ENCODE measurements at regions not wholly inside any gene's neighbourhood (a gene's known extent, or its start where the extent isn't known, plus 50 kb on each side); places are given as distances from the start of the nearest gene placed in this dataset.

DNA sequence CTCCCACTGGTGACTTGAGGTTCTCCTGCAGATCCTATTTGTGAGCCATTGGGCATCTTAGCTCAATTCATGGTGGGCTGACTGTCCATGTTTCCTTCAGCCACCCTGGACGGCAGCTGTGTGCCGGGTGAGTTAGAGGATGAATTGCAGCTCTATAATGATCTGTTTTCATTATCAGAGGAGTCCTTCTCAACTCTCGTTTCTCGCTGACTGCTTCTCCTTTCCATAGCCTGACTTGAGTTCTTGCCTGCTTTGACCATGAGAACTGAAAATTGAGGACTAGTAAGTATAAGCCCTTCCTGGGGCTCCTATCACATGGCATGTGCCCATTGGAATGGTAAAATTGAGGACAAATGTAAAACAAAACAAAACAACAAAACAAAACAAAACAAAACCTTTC, 121.8 kb downstream of the CDC42EP3 start:
- H3K27ac ChIP-seq (ENCODE audit: low read depth, low read length), result no peak overlapping the region

DNA sequence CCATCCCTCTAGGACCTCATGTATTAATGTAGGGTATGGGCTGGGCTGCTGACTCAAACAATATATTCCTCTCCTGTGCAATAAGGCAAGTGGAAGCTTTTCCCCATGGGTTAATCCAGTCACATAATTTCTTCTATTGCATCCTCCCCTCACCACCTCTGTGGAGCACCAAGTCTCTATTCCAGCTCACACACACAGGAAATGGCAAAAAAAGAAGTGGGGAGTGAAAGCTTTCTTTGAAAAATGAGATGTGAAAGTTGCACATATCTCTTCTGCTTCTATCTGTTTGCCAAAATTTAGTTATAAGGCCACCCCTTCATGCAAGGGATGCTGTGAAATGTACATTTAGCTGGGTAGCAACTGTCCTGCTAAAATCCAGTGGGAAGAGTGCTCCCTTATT, 121.3 kb downstream of the CDC42EP3 start:
- Histone ChIP-seq H3K36me3 (ENCODE audit: insufficient read depth, low read length) (no peaks in the 10 kb centered on the region), H3K27me3 (ENCODE audit: insufficient read depth, low read length) (no peaks in the 10 kb centered on the region), H3K27ac (ENCODE audit: low read depth, low read length) (no peak overlapping the region), H2AFZ (ENCODE audit: low read length) (no peak overlapping the region), H3K4me3 (ENCODE audit: insufficient read depth, low read length) (no peak overlapping the region), H3K4me2 (ENCODE audit: insufficient read depth, low read length) (no peak overlapping the region), H3K4me1 (ENCODE audit: insufficient read depth, low read length) (no peaks in the 10 kb centered on the region), H3K79me2 (ENCODE audit: insufficient read depth, low read length) (no peaks in the 10 kb centered on the region), H4K20me1 (ENCODE audit: insufficient read depth, low read length) (no peaks in the 10 kb centered on the region), H3K9me3 (ENCODE audit: low read depth, low read length) (no peaks in the 10 kb centered on the region)
- no peak for TF ChIP-seq CTCF (IDR thresholded peaks at IDR 0.05; ENCODE audit: extremely low read depth, low read depth, low read length)
- DNase-seq (ENCODE audit: insufficient read length, low spot score, missing footprints), result no peak

More for the DNA sequence above, 121.8 kb downstream of the CDC42EP3 start:
- H3K4me1 ChIP-seq (ENCODE audit: insufficient read depth, low read length), result peaks cover under 1% of the 10 kb centered on the region
- H3K9me3 ChIP-seq (ENCODE audit: low read depth, low read length), result no peaks in the 10 kb centered on the region
- TF ChIP-seq CTCF (IDR thresholded peaks at IDR 0.05; ENCODE audit: extremely low read depth, low read depth, low read length), result no peak
- no peaks in the 10 kb centered on the region for H3K79me2 ChIP-seq (ENCODE audit: insufficient read depth, low read length)
- H3K4me2 ChIP-seq (ENCODE audit: insufficient read depth, low read length), result no peak overlapping the region
- no peak for DNase-seq (ENCODE audit: insufficient read length, low spot score, missing footprints)
- H3K27me3 ChIP-seq (ENCODE audit: insufficient read depth, low read length), result no peaks in the 10 kb centered on the region
- no peak overlapping the region for H3K4me3 ChIP-seq (ENCODE audit: insufficient read depth, low read length)
- no peak overlapping the region for H2AFZ ChIP-seq (ENCODE audit: low read length)
- H3K36me3 ChIP-seq (ENCODE audit: insufficient read depth, low read length), result no peaks in the 10 kb centered on the region
- H4K20me1 ChIP-seq (ENCODE audit: insufficient read depth, low read length), result no peaks in the 10 kb centered on the region

- H4K20me1 ChIP-seq (ENCODE audit: insufficient read depth, low read length), result no peaks in the 10 kb centered on the region
- no peaks in the 10 kb centered on the region for H3K36me3 ChIP-seq (ENCODE audit: insufficient read depth, low read length)
- no peak for TF ChIP-seq CTCF (IDR thresholded peaks at IDR 0.05; ENCODE audit: extremely low read depth, low read depth, low read length)
- no peak overlapping the region for H3K4me3 ChIP-seq (ENCODE audit: insufficient read depth, low read length)
- H3K27me3 ChIP-seq (ENCODE audit: insufficient read depth, low read length), result no peaks in the 10 kb centered on the region
- no peak overlapping the region for H3K4me2 ChIP-seq (ENCODE audit: insufficient read depth, low read length)
- no peak overlapping the region for H2AFZ ChIP-seq (ENCODE audit: low read length)
- no peak for DNase-seq (ENCODE audit: insufficient read length, low spot score, missing footprints)
- H3K4me1 ChIP-seq (ENCODE audit: insufficient read depth, low read length), result no peaks in the 10 kb centered on the region
- no peaks in the 10 kb centered on the region for H3K79me2 ChIP-seq (ENCODE audit: insufficient read depth, low read length)
- no peaks in the 10 kb centered on the region for H3K9me3 ChIP-seq (ENCODE audit: low read depth, low read length)
- H3K27ac ChIP-seq (ENCODE audit: low read depth, low read length), result no peak overlapping the region
Observed at GRCh38 chr2:37551783-37552182, 119.7 kb downstream of the CDC42EP3 start.

DNA sequence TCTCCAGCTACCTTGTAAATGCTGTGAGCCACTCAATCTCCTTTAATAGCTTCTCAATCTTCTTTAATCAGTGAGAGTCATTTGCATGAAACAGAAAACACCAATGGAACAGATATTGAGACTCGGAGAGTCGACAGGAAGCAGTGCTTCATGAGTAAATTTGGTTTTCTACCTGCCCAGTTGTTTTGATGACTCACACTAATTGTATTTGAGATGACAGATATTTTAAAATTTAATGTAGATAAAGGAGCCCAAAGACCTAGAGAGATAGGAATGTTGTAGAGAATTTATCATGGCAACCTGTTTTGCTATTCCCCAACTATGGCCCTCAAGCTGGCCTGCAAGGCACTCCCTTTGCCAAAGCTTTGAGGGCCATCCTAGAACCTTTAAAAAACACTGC, 119.1 kb downstream of the CDC42EP3 start:
- DNase-seq (ENCODE audit: insufficient read length, low spot score, missing footprints), result no peak
- no peak overlapping the region for H3K27ac ChIP-seq (ENCODE audit: low read depth, low read length)
- H3K79me2 ChIP-seq (ENCODE audit: insufficient read depth, low read length), result no peaks in the 10 kb centered on the region
- no peaks in the 10 kb centered on the region for H3K9me3 ChIP-seq (ENCODE audit: low read depth, low read length)
- H3K4me2 ChIP-seq (ENCODE audit: insufficient read depth, low read length), result no peak overlapping the region
- H3K4me1 ChIP-seq (ENCODE audit: insufficient read depth, low read length), result no peaks in the 10 kb centered on the region
- H4K20me1 ChIP-seq (ENCODE audit: insufficient read depth, low read length), result no peaks in the 10 kb centered on the region
- no peaks in the 10 kb centered on the region for H3K36me3 ChIP-seq (ENCODE audit: insufficient read depth, low read length)
- no peak for TF ChIP-seq CTCF (IDR thresholded peaks at IDR 0.05; ENCODE audit: extremely low read depth, low read depth, low read length)
- H3K27me3 ChIP-seq (ENCODE audit: insufficient read depth, low read length), result no peaks in the 10 kb centered on the region
- no peak overlapping the region for H3K4me3 ChIP-seq (ENCODE audit: insufficient read depth, low read length)
- no peak overlapping the region for H2AFZ ChIP-seq (ENCODE audit: low read length)

Data from osteoblast (primary cell).